Gastroesophageal sphincter (tissue), 4 donors: ENCODE measurements at regions not wholly inside any gene's neighbourhood (a gene's known extent, or its start where the extent isn't known, plus 50 kb on each side); places are given as distances from the start of the nearest gene placed in this dataset.
"Not testable (repeated sequence)": the region's sequence is repeated elsewhere in the genome, so short reads cannot be mapped to it uniquely, and the experiment has no call there.

ENCODE experiments used
- ATAC-seq: fragments of 150-250 bp; one replicate; pipeline ENCODE4 v1.9.1; 2016; ENCODE audit warnings: mild to moderate bottlenecking, moderate library complexity
- H3K27ac ChIP-seq, 4 donors: fragments of 200-600 bp; sonication (generic) in 3 of 4; 1 replicate in 3 of 4; 2 replicates in 1 of 4; pipeline ENCODE4 v1.5.1; 2016 to 2019
- H3K27me3 ChIP-seq: fragments of 200-600 bp; sonication (generic); one replicate; pipeline ENCODE4 v1.5.1; 2019
- H3K36me3 ChIP-seq, 2 donors: fragments of 200-600 bp; sonication (generic); one replicate each; pipeline ENCODE4 v1.5.1; 2019; ENCODE audit warnings: control low read depth in 1 of 2
- H3K4me1 ChIP-seq, 3 donors: fragments of 200-600 bp; sonication (generic); 1 replicate in 2 of 3; 2 replicates in 1 of 3; pipeline ENCODE4 v1.5.1; 2016 to 2019; ENCODE audit warnings: control low read depth in 2 of 3
- H3K4me3 ChIP-seq, 2 donors: fragments of 200-600 bp; sonication (generic); one replicate each; pipeline ENCODE4 v1.5.1; 2019; ENCODE audit warnings: mild to moderate bottlenecking in 1 of 2, moderate library complexity in 1 of 2
- H3K9me3 ChIP-seq, 3 donors: fragments of 200-600 bp; sonication (generic); one replicate each; pipeline ENCODE4 v1.5.1; 2017 to 2019; ENCODE audit warnings: control low read depth in 2 of 3
- EP300 ChIP-seq: sonication (generic); formaldehyde crosslinking; IDR thresholded peaks from one replicate; pipeline ENCODE4 v1.6.1; 2017; ENCODE audit warnings: antibody characterized with exemption, mild to moderate bottlenecking
- POLR2A ChIP-seq, 2 donors: fragments of 450-650 bp; IDR thresholded peaks; one replicate each; pipeline ENCODE4 v1.6.1; 2017; ENCODE audit warnings: antibody characterized with exemption in 2 of 2, mild to moderate bottlenecking in 2 of 2, moderate library complexity in 1 of 2
- POLR2AphosphoS5 ChIP-seq: sonication (generic); formaldehyde crosslinking; IDR thresholded peaks from one replicate; pipeline ENCODE4 v1.6.1; 2017; ENCODE audit warnings: antibody characterized with exemption
- WGBS, 2 donors: methylation state at CpG; one replicate each; pipeline ENCODE4 v1.1.5; 2018; ENCODE audit warnings: low coverage in 1 of 2; 5-methylcytosine and 5-hydroxymethylcytosine counted together
- TF ChIP-seq, protein P1 (sequence below), 4 experiments: fragments of 200-600 bp in 2 of 4; fragments of 450-650 bp in 2 of 4; sonication (generic) in 1 of 4; IDR thresholded peaks; one replicate each; pipeline ENCODE4 v1.5.1; 2017 to 2019; ENCODE audit warnings: antibody characterized with exemption in 4 of 4, mild to moderate bottlenecking in 2 of 4, moderate library complexity in 2 of 4

- H3K4me1 ChIP-seq, result peaks cover 14 to 97% (median 42%) of the 10 kb centered on the region in 3 donors
Measured at GRCh38 chr16:85202631-85203461, 90.6 kb upstream of the CIBAR2 start.

DNA sequence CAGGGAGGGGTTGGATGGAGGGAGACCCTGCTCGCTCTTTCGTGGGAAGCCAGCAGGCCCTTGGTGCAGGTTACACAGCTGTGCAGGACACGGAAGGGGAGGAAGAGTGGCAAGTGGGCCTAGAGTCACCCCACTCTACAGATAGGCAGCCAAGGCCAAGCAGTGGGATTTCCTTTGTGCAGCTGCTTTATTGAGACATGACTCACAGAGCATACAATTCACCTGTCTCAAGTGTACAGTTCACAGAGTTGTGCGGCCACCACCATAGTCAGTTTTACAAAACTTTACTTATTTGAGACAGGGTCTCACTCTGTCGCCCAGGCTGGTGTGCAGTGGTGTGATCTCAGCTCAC lies 91.2 kb upstream of the CIBAR2 start:
- no peak for TF ChIP-seq EP300
- no peak for TF ChIP-seq POLR2AphosphoS5
- TF ChIP-seq, protein P1, sequence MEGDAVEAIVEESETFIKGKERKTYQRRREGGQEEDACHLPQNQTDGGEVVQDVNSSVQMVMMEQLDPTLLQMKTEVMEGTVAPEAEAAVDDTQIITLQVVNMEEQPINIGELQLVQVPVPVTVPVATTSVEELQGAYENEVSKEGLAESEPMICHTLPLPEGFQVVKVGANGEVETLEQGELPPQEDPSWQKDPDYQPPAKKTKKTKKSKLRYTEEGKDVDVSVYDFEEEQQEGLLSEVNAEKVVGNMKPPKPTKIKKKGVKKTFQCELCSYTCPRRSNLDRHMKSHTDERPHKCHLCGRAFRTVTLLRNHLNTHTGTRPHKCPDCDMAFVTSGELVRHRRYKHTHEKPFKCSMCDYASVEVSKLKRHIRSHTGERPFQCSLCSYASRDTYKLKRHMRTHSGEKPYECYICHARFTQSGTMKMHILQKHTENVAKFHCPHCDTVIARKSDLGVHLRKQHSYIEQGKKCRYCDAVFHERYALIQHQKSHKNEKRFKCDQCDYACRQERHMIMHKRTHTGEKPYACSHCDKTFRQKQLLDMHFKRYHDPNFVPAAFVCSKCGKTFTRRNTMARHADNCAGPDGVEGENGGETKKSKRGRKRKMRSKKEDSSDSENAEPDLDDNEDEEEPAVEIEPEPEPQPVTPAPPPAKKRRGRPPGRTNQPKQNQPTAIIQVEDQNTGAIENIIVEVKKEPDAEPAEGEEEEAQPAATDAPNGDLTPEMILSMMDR (IDR thresholded peaks at IDR 0.05), result no peak
- no peak for TF ChIP-seq POLR2A (IDR thresholded peaks at IDR 0.05)
- Histone ChIP-seq H3K4me1 (peaks cover 14 to 97% (median 39%) of the 10 kb centered on the region in 3 donors), H3K4me3 (no peak overlapping the region), H3K27ac (peak overlapping the region in 3 of 4 donors; percentile 80 to 83 (median 83)), H3K36me3 (no peaks in the 10 kb centered on the region), H3K27me3 (no peaks in the 10 kb centered on the region), H3K9me3 (no peaks in the 10 kb centered on the region)
- no peak for ATAC-seq
- WGBS, 2 donors, result 87 to 95% methylated on average over 3 to 4 of the region's 5 CpGs

More at GRCh38 chr16:85202631-85203461, 90.6 kb upstream of the CIBAR2 start:
- 20% methylated on average over 2 of the region's 21 CpGs; no CpG with 5 or more reads in 1 of the 2 donors for WGBS, 2 donors
- H3K27me3 ChIP-seq, result no peaks in the 10 kb centered on the region
- H3K4me3 ChIP-seq, result no peak overlapping the region
- TF ChIP-seq EP300 (no peak), POLR2A (IDR thresholded peaks at IDR 0.05) (no peak), POLR2AphosphoS5 (peak; percentile 63)
- TF ChIP-seq, protein P1 (IDR thresholded peaks at IDR 0.05), result no peak
- ATAC-seq, result peak; percentile 86
- H3K27ac ChIP-seq, result peak overlapping the region; percentile 41 to 83 (median 82)
- H3K36me3 ChIP-seq, result no peaks in the 10 kb centered on the region
- no peaks in the 10 kb centered on the region for H3K9me3 ChIP-seq

- Histone ChIP-seq H3K27ac (peak overlapping the region in 3 of 4 donors; percentile 80 to 83 (median 83)), H3K4me3 (no peak overlapping the region), H3K36me3 (no peaks in the 10 kb centered on the region), H3K4me1 (peaks cover 14 to 97% (median 39%) of the 10 kb centered on the region in 3 donors), H3K9me3 (no peaks in the 10 kb centered on the region), H3K27me3 (no peaks in the 10 kb centered on the region)
- no peak for ATAC-seq
- TF ChIP-seq POLR2A (IDR thresholded peaks at IDR 0.05), result no peak
- TF ChIP-seq POLR2AphosphoS5, result no peak
- TF ChIP-seq EP300, result no peak
- TF ChIP-seq, protein P1 (IDR thresholded peaks at IDR 0.05), result no peak
- WGBS, 2 donors, result 26 to 35% methylated on average over 2 to 3 of the region's 7 CpGs
Measured at GRCh38 chr16:85204242-85205010, 92.2 kb upstream of the CIBAR2 start.

DNA sequence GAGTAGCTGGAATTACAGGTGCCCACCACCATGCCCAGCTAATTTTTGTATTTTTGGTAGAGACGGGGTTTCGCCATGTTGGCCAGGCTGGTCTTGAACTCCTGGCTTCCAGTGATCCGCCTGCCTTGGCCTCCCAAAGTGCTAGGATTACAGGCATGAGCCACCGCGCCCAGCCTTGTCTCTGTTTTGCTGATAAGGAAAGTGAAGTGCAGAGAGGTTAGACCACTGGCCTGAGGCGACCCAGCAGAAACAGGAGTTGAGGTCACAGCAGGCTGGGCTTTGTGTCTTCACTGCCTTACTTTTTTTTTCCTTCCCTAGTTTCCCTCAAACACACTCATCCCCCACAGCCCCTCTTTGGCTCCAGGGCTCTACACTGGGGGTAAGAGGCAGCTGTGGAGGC lies 93.0 kb upstream of the CIBAR2 start:
- WGBS, 2 donors, result 98% methylated on average over 6 of the region's 6 CpGs; no CpG with 5 or more reads in 1 of the 2 donors
- H3K4me3 ChIP-seq, ATAC-seq, H3K27me3 ChIP-seq, H3K9me3 ChIP-seq, H3K36me3 ChIP-seq: not testable (repeated sequence)
- H3K4me1 ChIP-seq, result peaks cover 14 to 99% (median 39%) of the 10 kb centered on the region in 3 donors
- H3K27ac ChIP-seq, result peak overlapping the region in 3 of 4 donors; percentile 36 to 74 (median 73)

DNA sequence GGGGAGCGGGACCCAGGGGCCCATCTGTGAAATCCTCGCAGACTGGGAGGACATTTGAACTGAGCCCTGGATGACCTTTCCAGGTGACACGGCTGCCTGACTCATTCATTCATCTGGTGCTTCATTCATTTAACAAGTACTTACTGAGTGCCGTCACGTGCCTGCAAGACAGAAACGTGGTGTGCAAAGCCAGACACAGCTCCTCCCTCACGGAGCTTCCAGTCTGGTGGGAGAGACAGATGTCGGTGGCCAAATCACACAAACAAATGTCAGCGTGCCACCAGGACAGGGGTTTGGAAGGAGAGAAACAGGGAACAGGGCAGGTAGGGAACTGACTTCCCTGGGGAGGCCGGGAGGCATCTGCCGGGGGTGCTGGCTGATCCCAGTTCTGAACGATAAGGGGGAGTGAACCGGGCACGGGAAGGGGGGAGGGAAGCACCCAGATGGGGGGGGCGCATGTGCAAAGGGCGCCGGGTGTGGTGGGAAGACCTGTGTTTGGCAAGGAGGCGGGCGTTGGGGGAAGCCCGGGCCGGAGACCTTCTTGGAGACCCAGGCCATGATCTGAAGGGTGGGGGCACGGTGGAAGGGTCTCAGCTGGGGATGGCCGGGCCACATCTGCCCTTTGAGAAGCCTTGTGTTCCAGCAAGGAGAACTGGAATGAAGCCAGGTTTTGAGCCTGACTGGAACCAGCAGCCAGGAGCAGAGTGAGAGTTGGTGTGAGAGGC lies 93.6 kb upstream of the CIBAR2 start:
- 0 to 12% methylated on average over 1 to 7 of the region's 23 CpGs for WGBS, 2 donors
- peak overlapping the region in 3 of 4 donors; percentile 73 to 79 (median 74) for H3K27ac ChIP-seq
- H3K9me3 ChIP-seq, result no peaks in the 10 kb centered on the region
- TF ChIP-seq POLR2A (IDR thresholded peaks at IDR 0.05), result no peak
- TF ChIP-seq POLR2AphosphoS5, result peak; percentile 26
- TF ChIP-seq EP300, result no peak
- TF ChIP-seq, protein P1 (IDR thresholded peaks at IDR 0.05), result no peak
- H3K27me3 ChIP-seq, result no peaks in the 10 kb centered on the region
- H3K36me3 ChIP-seq, result no peaks in the 10 kb centered on the region
- peaks cover 14 to 100% (median 39%) of the 10 kb centered on the region in 3 donors for H3K4me1 ChIP-seq
- H3K4me3 ChIP-seq, result peak overlapping the region in 1 of 2 donors; percentile 28
- no peak for ATAC-seq
